DMS 273 treated with DMSO at 0.1 percent for 48 hours (cell line): ENCODE measurements at regions not wholly inside any gene's neighbourhood (a gene's known extent, or its start where the extent isn't known, plus 50 kb on each side); places are given as distances from the start of the nearest gene placed in this dataset.

ENCODE experiments used
- DNase-seq: peaks from one replicate; lab custom pipeline; 2025; lab: John Stamatoyannopoulos, UW

DNA sequence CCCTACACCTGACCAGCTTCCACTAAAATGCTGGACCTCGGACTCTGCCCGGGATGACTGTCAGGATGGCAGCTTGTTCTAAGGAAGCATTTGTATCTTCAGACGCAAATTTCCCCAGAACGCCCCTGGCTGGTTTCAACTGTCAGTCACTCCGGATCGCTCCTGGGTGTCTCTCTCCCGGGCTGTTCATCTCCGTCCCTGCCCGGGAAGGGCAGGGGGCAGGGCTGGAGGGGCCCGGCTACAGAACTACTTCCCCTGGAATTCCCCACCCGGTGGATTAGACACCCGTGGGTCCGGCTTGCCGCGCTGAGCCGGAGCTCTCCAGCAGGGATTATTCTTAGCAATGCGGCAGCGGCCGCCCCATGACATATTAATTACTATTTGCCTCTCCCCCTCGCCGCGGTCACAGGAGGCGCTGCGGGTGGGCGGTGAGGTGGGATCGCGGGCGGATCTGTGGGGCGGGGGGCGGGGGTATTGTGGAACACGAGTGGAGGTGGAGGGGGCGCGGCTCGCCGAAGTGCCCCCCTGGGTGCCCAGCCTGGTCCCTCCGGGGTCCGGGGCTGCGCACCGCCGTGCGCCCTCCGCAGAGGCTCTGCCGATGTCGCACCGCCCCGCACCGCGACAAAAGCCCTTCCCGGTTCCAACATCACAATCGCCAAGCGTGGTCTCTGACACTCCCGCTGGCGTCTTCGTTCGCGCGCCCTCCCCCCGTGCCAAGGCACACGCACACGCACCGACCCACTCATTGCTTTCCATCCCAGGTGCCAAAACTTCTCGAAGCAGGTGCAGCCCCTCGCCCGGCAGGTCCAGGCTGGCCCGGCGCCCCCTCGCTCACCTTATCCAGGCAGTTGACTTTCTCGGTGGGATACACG, 276.1 kb upstream of the NEBL start:
- no peak for DNase-seq

DNA sequence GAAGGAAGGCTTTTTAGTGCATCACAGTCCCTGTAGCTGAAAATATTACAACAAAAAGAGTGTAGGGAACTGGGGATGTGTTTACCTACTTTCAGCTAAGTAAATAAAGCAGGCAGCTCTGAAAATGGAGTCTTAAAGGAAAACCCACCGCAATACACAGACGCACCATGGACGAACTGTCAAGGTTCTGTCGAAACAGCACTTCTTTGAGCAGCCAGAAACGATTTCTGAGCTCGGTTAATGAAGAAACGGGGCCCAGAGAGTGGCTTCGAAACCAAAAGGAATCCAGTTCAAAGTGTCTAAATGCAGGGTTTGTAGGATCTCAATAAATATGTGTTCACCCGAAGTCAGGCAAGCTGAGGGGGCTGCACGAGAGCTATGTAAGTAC, 275.4 kb upstream of the NEBL start:
- DNase-seq, result no peak

DNA sequence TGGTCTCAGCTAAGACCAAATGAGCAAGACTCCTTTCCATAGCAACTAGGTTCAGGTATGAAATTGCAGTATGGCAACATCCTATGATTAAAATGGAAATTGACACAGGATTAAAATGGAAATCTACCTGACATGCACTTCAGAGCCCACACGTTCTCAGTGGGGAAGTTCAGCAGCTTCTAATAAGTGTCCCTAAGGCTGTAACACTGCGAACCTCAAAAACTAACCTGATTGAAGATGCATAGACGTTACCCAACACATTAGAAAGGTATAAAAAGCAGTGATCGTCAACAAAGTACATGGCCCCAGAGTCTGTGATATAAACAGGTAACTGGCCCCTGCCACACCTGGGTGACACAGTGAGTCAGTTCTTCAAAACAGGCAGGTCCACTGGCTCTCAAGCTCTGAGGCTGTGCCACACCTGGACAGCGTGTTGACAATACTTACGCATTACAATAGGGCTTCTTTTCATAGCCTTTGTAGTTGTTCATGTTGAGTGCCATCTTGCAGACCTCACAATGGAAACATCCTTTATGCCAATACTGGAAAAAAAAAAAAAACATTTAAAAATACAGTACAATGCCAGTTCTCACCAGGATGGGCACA, 274.9 kb upstream of the NEBL start:
- no peak for DNase-seq

DNA sequence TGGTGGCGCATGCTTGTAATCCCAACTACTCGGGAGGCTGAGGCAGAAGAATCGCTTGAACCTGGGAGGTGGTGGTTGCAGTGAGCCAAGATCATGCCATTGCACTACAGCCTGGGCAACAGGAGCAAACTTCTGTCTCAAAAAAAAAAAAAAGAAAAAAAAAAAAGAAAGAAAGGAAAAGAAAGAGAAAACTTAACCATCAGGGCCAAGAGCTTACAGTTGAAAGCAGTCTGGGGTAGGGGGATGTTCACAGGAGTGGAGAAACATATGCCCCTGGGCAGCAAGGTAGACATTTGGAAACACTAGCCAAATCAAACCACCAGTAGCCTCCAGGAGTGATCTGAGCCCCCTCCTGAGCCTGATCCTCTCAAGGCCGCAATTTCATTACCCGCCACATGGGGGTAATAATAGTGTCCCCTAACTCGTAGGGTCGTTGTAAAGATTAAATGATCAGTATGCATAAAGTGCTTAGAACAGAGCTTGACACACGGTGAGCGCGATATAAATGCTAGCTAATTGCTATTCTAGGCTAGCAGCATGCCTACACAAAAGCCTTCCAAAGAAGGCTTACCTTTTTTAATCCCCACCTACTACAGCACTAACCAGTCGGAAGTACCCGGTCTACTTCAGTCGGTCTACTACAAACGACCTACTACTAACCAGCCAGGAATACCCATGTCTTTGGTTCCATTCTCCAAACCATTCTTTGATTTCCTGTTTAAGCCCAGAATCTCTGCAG, 274.3 kb upstream of the NEBL start:
- DNase-seq, result no peak

DNA sequence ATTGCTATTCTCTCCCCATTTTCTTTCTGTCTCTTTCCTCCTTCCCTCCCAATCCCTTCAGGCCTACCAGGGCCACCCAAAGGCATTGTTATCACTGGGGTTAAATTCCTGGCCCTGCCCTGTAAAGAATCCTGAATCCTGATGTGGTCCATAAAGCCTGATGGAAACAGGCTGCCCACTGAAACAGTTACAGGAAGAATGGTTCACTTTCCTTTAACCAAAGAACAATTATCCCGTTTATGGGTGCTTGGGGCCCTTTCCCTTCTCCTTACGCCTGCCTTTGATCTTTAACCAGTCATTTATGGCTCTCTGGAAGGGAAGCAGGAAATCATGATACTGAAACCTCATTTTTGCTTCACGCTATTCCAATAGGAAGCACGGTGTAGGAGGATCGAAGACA, 273.1 kb upstream of the NEBL start:
- no peak for DNase-seq

DNA sequence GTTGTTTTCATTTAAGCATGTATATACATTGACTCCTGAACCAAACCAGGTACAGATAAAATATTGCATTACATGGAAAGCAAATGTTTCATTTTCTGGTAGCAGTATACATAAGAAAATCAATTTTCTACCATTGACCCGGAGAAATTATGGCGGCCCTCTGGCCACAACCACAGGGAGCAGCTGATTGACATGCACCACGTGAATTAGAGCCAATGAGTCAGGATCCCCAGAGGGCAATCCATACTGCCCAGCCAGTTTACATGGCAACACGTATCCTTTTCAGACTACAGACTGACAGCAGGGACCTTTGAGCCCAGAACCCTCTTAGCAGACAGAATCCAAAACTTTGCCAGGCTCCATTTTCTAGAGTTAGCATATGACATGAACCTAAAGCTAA, 272.2 kb upstream of the NEBL start:
- DNase-seq, result no peak

DNA sequence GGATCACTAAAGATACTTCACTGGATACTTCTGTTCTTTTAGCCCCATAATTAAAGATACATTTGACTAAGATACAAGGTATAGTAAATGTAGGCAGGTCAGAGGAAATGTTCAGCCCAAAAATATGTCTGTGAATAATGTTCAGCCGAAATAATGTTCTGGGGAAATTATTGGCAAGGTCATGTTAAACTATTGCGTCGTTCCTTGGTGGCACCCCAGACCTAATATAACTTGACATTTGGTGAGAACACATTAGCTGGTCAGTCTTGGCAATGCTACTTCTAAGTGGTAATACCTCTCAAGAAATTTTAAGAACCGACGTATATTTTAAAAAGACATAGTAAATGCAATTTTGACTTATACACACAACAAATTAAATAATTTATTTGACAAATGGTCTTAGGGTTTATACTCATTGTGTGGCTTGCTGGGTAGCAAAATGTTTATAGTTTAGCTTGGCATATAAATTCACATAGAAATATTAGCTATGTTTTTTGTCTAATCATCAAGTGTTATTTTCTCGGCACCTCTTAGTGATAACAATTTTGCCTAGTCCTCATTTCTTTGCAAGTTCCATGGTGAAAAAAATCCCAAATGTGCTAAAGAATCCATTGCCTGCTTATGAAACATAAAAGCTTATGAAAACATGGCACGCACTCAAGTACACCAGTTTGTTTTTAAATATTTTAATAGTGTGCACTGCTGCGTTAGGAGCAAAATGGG, 270.3 kb upstream of the NEBL start:
- no peak for DNase-seq

DNA sequence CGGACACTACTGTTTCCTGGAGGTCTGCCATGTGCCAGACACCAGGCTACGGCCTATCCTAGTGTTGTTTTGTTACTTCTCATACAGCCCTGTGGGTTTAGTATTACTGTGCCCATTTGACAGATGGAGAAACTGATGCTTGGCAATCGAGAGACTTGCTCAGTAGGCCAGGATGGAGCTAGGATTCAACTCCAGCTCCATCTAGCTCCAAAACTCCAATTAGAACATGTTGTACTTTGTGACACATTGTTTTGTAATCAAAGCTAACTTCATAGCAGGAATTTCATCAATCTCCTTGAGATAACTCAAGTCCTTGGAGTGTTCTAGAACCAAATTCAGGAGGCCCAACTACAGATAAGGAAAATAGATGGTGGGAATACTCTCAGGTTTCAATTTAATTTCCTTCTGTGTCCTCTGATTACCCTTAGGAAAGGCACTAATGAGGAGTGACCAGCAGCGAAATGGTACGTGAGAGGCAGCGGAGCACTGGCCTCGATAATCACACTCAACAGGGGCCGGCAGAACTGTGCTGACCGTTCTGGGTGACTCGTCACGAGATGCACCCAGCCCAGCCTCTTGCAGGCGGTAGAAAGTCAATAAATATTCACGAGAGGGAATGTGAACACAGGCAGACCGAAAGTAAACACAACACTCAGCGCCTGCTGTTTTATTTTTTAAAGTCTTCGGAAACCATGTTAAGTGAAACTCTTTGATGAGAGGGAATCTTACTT, 269.6 kb upstream of the NEBL start:
- DNase-seq, result no peak

DNA sequence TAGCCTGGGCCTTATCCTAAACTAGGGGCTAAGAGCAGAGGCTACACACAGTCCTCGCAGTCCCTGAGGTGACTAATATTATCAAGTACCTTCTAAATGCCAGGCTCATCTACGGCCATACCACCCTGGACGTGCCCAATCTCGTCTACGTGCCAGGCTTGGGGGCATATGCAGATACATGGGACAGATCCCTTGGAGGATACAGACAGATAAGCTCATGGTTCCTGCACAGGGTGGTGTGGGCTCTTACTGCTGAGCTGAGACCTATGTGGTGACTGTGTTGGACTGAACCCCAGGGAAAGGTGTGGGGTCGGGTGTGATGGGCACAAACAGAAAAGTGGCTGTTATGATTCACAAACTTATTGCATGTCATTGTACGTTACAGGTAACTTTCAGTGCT, 268.4 kb upstream of the NEBL start:
- DNase-seq, result no peak

DNA sequence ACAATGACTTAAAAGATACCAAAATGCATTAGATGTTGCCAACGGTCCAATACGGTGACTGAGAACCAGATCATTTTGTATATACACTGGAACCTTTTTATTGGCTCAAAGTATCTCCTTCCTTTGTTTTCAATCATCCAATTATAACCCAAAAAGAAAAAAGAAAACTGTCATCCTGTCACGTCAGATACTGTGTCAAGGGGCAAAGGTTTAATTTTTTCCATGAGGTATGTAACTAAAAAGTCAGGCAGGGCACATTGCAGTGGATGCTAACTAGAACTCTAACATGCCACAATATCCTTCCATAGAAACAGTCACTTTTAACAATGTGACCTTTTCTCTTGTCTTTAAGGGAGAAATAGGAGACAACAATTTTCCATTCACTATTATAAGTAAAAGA, 267.6 kb upstream of the NEBL start:
- DNase-seq, result no peak

DNA sequence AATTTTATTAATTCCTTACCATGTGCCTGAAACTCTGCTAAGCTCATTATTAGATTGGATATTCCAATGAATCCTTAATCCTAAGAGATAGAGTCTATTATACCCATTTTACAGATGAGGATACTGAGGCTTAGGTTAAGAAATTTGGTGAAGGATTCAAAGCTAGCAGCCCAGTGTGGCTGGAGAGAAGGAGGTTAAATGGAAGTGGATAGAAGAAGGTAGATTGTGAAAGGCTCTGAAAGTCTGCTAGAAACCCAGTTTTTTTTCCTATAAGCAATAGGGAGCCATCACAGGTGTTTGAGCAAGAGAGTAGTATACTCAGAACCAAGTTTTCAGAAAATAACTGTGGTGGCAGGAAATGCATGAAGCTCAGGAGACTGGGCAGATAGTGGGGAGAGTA, 265.8 kb upstream of the NEBL start:
- no peak for DNase-seq

DNA sequence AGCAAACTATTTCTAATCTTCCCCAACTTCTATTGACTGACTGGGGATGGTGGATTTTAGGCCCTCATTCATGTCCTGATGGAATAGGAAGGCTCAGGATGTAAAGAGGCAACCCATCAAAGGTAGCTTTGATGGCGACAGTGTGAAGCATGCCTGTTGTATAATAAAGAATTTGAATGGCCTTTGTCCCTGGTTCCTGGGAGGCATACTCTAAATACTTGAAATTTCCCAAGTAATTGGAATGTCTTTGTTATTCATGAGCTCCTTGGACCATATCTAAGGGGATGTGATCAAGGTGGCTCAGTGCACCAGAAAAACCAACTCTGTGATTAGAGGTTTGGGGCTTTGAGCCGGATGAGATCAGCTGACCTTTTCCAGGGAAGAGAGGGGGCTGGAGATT, 264.5 kb upstream of the NEBL start:
- no peak for DNase-seq

DNA sequence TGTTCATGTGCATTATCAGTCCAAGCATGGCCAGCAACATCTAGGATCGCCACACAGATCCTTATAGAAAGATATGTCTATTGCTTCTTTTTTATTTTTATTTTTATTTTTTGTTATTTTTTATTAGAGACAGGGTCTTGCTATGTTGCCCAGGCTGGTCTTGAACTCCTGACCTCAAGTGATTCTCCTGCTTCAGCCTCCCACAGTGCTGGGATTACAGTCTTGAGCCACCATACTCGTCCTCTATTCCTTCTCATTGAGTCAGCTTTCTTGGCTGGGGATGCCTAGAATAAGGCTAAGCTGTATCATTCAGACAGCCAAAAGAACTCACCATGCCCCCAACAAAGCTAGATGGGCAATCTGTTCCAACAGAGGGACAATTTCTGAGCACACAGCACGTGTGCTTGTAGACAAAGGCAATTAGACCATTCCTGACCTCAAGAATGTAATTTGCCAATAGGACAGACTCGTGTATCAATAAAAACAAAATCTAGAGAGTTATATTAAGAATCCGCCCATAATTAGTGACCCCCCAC, 264.0 kb upstream of the NEBL start:
- no peak for DNase-seq

DNA sequence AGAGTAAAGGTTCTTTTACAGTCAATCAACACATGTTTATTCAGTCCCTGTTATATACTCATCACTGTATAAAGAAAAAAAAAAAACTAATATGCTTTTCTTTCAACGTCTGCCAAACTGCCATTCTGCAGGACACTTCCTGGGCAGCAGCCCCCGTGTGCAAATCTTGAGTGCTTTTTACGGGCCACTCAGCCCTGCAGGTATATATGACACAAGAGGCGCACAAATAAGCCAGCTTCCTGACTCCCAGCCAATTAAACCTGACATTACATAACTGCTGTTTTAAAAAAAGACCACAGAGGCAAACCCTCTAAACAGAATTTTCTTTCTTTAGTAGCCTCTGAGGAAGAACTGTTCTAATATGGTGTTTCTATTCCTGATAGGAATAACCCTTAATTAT, 263.0 kb upstream of the NEBL start:
- DNase-seq, result no peak

DNA sequence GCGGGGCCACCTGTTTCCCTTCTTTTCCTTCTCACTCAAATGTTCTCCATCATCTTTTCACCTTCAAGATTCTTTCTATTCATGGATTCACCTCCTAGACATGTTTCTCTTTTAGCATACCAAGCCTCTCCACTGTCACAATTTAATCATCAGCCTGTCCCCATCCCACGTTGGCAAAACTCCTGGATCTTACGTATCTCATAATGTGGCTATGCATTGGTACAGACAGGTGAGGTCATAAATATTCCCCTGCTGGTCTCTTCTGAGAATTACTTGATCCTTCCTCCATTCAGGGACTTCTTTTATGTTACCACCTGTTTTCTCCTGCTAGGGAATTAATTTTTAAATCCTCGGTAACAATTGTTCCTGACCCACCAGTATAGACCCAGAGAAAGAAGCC, 262.6 kb upstream of the NEBL start:
- DNase-seq, result no peak

DNA sequence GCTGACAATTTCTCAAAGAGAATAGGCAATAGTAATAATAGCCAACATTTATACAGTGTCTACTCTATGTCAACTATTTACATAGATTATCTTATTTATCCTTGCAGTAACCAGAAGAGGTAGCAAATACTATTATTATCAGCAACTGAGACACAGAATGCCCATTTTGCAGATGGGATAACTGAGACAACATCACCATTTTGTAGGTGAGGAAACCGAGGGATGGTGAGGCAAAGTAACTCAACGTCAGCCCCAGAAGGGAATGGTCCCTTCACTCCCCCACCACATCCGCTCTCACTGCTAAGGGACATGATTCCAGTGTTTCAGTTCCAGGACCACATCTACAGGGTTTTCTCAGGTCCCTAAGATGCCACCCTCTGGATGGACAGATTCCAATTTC, 261.2 kb upstream of the NEBL start:
- no peak for DNase-seq

DNA sequence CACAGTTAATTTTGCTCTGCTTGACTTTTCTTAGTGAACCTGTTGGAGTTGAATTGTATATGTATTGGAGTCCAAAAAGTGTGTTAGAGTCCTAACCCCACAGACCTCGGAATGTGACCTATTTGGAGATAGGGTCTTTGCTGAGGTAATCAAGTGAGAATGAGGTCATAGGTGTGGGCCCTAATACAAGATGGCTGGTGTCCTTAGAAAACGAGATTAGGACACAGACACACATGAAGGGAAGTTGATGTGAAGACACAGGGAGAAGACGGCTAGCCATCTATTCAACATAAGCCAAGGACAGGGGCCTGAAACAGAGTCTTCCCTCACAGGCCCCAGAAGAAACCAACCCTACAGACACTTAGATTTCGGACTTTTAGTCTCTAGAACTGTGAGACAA, 260.6 kb upstream of the NEBL start:
- no peak for DNase-seq

DNA sequence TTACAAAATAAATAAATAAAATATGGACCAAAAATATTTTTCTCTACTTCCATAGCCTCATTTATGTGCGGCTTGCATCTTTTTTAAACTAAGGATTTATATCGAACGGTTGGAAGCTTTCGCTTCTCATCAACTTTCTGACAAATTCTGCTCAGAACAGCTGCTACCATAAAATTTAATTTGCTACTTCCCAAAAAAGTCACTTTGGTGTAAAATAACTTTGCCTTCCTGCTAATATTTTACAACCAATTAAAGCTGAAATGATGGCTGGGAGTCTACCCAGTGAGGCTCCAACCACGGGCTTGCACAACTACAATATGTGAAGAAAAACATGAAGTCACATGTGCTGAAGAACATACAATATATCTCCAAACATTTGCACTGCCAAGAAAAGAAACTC, 253.1 kb upstream of the NEBL start:
- no peak for DNase-seq

DNA sequence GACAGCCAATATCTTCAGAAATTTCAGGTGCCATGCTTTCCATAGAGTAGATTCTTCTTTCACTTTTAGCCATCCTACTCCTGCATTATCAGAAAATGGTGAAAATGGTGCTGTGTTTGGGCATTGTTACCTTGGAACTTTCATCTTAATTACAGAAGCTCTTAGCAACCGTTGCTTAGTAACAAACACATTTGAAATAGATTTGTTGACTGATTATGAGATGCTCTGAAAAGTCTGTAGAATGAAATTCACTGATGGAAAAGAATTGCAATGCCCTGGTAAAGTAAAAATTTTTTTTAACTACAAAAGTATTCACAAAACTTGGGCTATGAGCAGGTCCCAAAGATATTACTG, 249.3 kb upstream of the NEBL start:
- DNase-seq, result no peak

DNA sequence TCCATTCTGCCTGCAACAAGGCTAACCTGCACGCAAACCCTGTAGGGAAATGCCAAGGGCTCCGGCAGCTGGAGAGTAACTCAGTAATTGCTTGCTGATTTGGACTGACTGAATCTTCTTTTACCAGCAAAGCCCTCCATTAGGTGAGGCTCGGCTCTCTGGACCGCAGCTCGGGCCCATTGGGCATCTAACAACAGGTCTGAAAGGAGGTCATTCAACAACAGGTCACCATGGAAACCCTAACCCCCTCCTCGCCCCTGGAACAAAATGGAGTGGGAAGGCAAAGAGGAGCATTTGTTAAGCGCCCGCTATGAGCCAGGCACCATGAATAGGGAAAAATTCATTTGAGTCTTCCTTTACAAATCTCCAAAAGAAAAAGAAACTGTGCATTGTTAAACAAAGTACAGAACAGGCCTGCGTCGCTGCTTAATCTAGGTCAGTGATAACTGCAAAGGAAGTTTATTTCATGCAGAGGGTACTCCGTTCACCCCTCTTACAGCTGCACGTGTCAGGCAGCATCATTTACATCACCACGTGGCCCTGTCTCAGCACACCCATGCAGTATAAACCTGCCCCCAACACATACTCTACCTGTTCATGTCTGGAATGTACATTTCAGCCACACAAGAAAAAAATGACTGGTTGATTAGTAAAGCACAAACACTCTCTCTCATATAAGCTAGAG, 248.8 kb upstream of the NEBL start:
- DNase-seq, result no peak

DNA sequence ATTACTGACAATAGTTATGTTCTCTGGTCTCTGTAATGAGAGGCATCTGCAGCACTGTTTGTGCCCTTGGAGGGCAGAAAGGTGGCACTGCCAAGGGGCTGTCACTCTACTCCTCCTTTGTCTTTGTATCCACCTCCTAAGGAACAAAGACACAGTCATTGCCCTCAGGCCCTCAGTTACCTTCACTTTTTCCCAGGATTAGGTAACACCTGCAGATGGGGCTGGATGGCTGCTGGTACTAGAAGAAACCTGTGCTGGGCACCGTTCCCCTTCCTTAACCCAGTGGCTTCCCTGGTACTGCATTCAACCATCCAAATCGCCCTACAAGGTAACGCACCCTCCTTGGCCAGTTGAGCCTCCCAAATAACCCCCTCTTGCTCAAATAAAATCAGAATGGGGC, 246.9 kb upstream of the NEBL start:
- no peak for DNase-seq
